Hematopoietic multipotent progenitor cell treated with erythropoietin and hydrocortisone succinate and interleukin-3 and kit ligand, for 17 days (in vitro differentiated cells): ENCODE measurements at regions not wholly inside any gene's neighbourhood (a gene's known extent, or its start where the extent isn't known, plus 50 kb on each side); places are given as distances from the start of the nearest gene placed in this dataset.

Experiments
- DNase-seq: peaks from one replicate; pipeline ENCODE4 v3.0.0-alpha.2; 2015; ENCODE audit warnings: low spot score

DNA sequence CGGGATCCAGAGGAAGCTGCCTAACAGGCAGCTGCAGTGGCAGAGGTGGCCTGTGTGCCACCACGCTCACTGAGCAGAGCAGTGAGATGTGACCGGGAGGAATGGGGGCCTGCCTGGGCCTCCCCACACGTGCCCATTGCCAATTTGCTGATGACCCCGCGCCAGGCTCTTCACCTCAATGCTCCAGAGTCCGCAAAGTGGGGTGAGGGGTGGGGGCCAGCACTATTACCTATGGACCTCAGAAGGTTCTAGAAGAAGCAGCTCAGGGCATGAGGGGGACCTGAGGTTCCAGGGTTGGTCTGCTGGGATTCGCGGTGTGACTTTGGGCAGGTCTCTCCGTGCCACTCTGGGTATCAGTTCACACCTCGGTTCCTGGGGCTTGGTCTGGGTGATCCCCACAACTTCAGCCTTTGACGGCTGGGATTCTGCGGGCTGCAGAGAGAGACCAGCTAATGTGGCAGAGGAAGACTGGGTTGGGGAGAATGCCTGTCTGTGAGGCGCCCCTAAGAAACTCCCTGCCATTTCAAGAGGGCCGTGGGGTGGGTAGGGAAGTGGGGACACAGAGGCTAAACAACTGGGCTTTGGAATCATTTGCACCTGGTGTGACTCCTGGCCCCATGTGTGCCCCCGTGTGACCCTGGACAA is 231.0 kb upstream of the MVB12B start:
- no peak for DNase-seq

DNA sequence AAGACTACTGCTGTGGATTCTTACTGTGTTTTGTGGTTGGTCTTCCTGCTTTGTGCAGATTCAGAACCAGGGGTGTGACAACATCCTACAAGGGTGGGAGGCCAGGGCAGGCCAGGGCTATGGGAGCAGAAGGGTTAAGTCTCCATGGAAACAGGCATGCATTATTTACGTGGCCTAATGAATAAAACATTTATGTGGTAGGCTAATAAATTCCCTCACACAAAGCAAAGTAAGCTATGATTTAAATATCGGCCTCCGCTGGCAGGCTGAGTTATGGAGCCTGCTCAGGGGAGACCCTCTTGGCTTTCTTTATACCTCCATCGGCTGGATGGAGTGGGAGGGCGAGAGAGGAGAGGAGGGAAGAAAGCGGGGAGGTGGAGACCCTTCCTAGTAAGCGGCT is 230.3 kb upstream of the MVB12B start:
- no peak for DNase-seq

DNA sequence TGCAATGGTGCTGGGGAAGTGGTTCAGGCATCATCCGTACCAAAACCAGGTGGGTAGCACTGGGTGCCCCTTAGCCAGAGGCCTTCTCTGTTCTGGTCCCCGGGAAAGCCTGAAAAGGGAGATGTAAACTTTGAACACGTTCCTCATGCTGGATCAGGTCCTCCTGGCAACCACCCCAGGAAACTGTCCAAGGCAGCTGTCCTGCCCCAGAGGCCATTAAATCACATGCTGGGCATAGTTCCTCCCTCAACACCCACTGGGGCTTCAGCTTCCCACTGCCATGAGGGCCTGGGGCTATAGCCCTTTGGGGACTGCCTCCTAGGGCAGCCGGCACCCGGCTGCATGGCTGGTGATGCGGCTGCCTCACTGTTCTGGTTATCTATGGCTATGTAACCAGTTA is 228.9 kb upstream of the MVB12B start:
- DNase-seq: no peak

DNA sequence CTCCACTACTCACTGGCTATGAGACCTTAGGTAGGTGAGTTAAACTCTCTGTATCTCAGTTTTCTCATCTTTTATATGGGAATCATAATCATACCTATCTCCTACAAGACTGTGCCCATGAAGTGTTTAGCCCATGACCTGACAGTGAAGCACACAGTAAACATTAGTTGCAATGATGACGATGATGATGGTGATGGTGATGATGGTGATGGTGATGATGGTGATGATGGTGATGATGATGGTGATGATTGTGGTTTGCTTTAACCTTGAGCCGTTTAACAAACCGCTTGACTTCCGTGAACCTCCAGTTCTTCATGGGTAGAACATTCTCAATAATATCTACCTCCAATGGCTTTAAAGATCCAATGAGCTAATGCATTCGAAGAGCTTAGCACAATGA is 220.2 kb upstream of the MVB12B start:
- no peak for DNase-seq

DNA sequence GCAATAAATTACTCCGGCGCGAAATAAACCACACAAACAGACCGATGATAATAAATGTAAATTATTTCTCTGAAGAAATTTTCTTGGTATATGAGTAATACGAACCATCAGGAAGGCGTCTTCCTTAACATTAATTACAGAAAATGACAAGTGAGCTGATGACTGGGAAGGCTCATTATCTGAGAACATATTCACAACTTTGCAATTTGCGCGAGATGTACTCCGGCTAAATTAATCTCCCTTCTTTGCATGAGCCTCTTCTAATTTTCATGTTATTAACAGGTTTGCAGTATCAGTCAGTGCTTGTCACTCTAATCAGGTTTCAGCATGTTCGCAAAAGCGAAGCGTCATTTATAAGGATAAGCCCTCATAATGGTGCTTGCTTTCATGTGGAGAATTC is 218.9 kb upstream of the MVB12B start:
- DNase-seq: no peak

DNA sequence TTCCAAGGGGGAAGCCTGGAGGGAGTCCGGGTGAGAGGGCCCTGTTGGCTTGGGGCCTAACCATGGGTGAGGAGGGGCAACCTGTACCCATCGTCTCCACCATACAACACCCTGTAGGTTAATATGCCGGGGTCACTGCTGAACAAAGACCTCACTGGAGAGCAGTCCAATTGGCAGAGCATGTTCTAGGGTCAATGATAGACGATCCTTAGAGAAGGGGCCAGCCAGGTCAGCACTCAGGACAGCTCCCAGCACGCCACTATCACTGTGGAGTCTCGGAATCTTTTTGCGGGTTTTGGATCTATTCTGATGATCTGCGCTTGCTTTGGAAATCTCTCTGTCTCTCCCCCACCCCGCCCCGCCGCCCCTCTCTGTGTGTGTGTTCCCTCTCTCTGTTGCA is 218.4 kb upstream of the MVB12B start:
- no peak for DNase-seq

DNA sequence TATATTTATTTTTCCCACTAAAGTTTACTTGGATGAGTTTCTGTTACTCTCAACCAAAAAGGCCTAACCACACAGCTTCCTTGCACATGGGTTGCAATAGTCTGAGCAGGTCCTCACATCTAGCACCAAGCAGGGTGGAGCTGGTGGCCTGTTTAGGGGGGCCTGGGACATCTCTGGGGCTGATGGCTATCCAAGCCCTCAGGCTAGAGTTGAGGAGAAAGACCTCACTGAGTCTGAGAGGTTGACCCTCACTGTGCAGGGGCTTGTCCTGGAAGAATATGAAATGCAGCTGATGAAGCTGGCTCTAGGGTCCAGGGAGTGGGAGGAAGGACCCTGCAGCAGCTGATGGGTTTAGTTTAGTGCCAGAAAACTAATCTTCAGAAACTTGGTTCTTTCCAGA is 217.1 kb upstream of the MVB12B start:
- DNase-seq: no peak

DNA sequence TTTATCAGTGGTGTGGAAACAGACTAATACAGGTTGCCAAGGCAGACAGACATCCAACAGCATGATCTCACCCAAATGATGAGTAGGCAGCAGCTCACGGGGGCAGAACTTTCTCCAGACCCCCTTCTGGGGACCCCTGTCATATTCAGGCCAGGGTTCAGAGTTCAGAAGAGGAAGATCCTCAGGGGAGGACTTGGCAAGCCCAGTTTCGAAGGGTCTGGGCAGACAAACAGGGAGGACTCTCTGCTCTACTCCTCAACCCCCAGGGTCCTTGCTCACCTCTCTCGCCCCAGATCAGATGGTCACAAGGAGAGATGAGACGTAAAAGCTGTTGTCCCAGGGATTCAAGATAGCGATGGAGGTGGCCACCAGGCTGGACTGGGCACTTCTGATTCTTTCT is 215.1 kb upstream of the MVB12B start:
- DNase-seq: no peak

DNA sequence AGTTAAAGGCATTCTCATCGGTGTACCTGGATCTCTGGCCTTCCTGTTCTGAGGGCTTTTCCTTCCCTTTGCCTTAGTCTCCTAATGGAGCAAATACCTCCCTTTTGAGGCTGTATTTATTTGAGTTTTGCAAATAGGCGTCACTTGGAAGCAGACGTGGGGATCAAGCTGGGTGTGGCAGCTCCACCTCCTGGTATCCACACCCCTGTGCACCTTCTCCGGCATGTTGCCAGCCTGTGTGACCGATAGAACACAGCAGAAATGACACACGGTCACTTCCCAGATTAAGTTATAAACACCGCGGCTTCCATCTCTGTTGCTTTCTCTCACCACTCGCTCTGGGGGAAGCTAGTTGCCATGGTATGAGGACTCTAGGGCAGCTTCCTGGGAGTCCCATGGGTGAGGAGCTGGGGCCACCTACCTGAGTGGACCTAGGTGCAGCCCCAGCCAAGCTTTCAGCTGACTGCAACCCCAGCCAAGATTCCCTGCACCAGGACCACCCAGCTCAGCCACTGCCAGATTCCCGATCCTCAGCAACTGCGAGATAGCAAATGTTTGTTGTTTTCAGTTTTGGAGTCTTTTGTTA is 214.4 kb upstream of the MVB12B start:
- no peak for DNase-seq

DNA sequence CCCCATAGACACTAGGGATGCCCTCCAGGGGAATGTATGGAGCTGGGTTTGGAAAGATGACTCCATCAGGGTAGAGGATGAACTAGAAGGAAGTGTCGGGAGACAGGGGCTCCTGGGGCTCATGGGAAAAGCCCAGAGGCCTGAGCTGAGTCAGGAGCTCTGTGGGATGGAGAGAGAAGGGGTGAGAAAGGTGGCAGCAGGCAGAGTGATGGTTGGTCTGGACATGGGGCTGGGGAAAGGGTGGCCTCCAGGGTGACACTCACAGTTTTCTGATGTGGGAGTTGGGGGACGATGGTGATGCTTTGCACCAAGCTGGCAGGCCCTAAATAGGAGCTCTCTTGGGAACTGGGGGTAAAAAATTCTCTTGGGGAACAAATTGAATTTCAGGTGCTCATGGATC is 213.5 kb upstream of the MVB12B start:
- DNase-seq: no peak

DNA sequence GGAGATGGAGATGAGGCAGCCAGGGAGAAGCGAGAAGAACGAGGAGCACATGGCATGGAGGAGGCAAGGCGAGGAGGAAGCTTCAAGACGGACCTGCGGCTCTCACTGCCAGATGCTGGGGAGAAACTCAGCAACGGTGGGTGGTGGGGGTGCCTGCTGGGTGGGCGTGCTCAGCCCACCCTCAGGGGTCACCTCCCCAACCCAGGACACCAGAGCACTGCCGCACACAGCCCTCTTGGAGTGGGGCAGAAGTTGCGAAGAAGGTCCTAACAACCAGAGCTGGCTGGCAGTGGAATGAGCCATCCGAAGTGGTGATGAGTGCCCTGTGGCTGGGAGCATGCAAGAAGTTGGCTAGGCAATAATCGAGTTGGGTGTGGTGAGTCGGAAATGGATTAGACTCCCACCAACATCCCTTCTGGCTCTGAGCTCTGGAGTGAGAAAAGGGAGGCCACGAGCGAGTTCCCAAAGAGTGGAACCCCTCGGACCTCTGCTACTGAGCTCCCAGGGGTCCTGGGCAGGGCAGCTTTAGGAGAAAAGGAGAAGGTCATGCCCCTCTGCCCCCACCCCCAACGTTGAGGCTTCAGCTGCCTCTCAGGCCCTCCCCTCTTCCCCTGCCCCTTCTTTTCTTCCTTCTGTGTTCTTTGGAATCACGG is 212.7 kb upstream of the MVB12B start:
- DNase-seq: no peak

DNA sequence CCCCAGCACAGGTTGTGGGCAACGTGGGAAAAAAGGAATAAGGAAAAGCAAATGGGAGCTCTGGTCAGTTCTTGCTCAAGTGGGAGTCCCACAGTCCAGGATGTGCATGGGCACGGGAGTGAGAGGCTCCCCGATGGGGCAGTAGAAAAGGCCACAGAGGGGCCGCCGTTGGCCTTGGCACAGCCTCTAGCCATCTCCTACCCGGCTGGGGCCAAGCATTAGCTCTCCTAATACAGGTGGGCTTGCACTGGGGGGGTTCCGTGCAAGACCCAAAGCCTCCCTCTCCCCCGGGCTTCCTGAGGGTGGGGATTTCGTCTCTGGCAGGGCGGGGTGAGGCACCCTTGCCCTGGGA is 212.2 kb upstream of the MVB12B start:
- DNase-seq: no peak

DNA sequence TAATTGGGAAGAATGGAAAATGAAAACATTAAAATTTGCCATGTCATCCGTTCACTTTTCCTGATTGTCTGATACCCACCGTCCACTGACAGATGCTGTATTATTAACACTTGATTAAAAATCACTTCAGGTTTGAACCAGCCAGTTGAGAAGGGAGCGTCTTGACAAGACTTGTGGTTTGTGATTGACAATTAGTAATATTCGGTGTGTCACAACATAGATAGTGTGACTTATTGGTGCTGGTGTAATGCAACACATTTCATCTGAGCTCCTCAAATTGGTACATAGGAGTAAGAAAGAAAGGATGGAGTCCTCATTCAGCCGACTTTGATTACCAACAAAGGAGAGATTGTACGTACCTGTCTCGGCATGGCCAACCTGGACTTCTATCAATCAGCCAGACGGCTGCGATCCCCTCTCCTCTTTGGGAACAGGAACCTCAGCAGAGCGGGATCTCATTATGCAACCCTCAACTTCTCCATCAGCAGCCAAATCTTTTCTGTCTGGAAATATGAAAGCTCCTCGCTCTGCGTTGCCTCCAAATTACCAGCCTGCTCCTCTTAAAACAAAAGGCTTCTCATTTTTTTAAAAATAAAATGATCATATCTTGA is 211.7 kb upstream of the MVB12B start:
- DNase-seq: no peak

DNA sequence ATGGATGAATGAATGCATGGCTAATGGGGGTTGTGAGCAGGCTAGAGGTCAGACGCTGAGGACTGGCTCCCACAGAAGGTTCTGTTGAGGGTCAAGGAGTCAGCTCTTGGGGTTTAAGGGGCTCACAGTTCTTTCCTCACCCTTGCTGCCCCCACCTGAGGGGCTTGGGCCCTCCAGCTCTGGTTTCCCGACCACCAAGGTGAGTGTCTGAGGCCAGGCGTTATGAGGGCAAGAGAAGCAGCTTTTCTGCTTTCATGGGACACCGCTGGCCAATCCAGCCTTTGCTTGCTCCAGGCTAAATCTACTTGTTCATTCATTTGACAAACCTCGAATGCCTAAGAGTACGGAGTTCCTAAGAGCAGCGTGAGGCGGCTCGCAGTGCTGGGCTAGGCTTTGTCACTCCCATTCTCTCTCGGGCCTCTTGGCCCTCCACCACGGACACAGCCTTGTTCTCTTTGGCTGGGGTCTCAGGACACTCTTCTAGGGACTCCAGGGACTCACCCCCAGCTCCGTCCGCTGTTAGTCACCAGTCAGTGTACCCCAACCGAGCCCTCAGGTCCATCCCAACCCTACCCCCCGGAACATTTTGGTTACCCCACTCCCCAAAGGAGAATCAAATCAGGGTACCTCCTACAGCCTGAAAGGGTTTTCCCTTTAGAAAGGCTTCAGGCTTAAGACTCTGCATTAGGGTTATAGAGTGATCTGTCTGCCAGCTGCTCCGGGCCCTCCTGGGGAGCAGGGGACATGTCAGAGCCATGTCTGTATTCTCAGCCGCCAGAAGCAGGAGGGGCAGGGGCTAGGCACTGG is 210.1 kb upstream of the MVB12B start:
- no peak for DNase-seq

DNA sequence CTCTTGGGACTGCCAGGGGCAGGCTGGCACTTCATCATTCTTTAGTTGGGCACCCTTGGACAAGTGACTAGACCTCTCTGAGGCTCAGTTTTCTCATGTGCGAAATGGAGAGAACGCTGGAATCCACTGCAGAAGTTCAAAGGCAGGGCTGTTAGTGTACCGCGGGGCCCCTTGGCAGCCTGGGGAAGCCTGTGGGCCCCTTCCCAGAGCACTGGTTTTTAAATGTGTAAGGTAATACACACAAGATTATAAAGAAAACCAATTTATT is 209.5 kb upstream of the MVB12B start:
- DNase-seq: no peak

DNA sequence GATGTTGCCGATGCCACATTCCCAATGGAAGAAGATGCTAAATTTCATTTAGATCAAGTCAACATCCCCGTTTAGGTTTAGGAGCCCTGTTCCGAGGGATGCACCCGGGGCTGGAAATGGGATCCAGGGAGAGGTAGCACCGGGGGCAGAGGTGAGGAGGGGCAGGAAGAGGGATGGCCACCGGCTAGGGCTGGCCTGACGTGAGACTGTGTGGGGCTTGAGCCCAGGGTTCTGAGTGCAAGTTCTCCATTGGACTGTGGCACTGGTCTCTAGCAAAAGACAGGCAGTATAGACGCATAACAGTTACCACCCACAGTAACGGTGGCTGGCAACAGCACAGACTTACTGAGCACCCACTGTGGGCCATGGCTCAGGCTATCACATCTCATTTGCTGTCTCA is 209.0 kb upstream of the MVB12B start:
- no peak for DNase-seq

DNA sequence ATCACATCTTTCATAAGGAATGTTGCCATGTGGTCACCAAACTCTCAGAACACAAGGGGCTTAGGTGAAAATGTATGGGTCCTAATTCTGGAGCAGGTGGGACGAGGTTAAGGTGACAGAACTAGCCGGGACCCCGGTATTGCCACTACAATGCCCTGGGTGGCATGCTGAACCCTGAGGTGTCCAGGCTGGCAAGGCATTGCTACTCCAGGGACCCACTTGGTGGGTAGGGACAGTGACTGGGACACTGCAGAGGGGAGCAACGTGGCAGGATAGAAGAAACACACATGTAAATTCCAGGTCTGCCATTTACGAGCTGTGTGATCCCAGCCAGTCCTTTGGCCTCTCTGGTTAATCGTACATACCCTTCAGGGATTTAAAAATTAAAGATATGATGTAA is 206.9 kb upstream of the MVB12B start:
- no peak for DNase-seq

DNA sequence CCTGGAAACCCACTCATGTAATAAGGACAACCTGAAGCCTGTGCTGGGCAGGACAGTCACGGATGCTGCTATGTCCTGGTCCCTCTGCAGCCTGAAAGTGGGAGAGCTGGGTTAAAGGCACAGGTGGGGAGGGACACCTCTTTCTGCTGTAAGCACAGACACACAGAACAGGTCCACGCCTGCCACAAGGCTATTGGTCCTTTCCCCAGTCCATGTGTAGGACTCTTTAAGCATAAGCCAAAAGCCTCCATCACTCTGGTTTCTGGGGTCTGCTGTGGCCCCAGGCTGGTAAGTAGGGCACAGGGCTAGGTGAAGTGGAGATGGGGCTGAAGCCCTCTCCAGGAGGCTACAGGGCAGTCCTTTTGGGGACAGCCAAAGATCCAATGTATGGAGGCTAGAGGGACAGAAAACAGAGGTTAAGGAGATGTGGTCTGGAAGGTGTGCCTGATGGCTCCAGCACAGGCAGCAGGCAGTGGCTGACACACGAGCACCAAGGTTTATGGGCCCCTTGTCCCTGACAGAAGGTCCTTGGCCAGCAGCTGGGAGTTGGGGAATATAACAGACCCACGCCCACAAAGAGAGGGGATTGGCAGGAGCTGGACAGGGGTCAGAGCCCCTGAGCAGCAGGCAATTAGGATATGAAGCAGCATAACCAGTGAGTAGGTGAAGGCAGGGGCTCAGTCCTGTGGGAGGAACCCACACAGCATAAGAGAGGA is 203.6 kb upstream of the MVB12B start:
- no peak for DNase-seq

DNA sequence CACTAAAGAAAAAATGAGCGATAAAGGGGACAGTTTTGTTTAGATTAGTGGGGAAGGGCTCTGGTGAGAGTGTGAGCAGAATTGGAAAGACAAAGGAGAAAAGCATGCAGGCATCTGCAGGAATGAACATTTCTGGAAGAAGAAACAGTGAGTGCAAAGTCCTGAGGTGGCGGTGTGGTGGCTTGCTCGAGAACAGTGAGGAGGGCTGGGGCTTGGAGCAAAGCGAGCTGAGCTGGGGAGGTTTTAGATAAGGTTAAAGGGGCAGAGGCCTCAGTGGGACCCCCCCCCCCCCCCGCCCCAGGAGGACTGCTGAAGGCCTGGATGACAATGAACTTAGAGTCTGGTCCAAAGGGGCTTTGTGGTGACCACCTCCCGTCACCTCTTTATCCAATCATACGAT is 202.7 kb upstream of the MVB12B start:
- DNase-seq: no peak

DNA sequence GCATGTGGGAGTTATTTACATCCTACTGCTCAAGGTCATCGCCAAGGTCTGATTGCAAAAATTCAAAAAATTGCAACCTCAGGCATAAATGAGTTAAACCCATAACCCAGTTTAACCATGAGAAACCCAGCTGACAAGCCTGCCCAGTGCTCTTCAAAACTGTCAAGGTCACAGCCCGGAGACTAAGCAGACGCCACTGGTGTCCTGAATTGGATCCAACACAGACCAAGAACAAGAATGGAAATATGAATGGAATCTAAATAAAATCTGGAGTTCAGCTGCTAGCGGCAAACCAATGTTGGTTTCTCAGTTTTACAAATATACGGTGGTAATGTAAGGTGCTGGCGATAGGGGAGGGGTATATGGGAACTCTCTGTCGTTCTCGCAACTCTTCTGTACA is 201.5 kb upstream of the MVB12B start:
- DNase-seq: no peak

DNA sequence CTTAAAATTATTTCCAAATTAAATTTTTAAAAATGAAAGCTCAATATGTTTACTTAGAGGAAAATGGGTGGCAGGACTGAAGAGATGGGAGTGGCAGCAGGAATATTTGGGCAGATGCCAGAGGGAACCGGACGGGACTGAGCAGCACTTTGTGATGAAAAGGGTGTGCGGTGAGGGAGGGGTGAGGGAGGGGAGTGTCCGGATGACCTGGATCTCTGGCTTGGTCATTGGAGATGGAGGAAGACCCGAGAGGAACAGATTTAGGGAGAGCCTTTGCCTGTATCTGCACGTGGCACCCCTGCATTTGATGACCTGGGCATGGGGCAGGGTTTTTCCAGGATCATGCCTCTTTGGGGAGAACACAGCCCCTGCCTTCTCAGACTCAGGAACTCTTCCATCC is 201.1 kb upstream of the MVB12B start:
- DNase-seq: no peak

DNA sequence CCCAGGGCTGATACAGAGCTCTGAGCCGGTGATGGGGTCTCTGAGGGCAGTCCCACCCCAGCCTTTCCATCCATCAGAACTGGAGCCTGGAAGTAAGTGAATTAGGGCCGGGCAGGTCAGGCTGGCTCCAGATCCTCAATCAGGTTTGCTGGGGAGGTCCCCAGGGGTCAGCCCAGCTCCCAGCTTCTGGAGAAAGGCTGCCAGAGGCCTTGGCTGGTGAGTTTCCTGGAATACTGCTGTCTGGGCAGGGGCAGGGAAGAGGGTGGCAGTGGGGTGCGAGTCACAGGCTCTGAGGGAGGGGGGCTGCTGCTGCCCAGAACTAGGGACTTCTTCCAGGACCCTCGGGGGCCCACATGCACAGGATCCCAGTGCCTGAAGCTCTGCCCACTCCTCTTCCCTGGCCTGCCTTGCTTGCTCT is 200.6 kb upstream of the MVB12B start:
- no peak for DNase-seq
